A673 (cell line): ENCODE measurements at regions not wholly inside any gene's neighbourhood (a gene's known extent, or its start where the extent isn't known, plus 50 kb on each side); places are given as distances from the start of the nearest gene placed in this dataset.

Experiments
- CTCF ChIP-seq: fragments of 300-800, 200-600 bp; sonication (generic); conservative IDR thresholded peaks from 2 replicates; pipeline ENCODE4 v1.5.1; 2017; ENCODE audit warnings: low read depth, mild to moderate bottlenecking, antibody characterized with exemption, low read length, moderate library complexity, mixed read lengths
- EZH2 ChIP-seq: fragments of 200-600 bp; sonication (generic); IDR thresholded peaks from 2 replicates; pipeline ENCODE4 v1.6.1; 2017; ENCODE audit warnings: borderline replicate concordance, low read depth, mild to moderate bottlenecking, mixed read lengths, antibody characterized with exemption, low read length; ENCODE audit not compliant: poor library complexity, severe bottlenecking

GRCh38 chr16:7871371-7871770, 538.7 kb downstream of the RBFOX1 start:
- no peak for TF ChIP-seq CTCF
- TF ChIP-seq EZH2: no peak
